Activated naive CD8-positive, alpha-beta T cell treated with anti-CD3 and anti-CD28 coated beads, Interleukin-2, amount 50 U/mL, for 24 hours (primary cell): ENCODE measurements at regions not wholly inside any gene's neighbourhood (a gene's known extent, or its start where the extent isn't known, plus 50 kb on each side); places are given as distances from the start of the nearest gene placed in this dataset.
A peak's percentile ranks its signal among the peaks of the same experiment; 100 is the strongest.

ENCODE experiments used
- ATAC-seq: fragments of 150-1000 bp; cut with Tn5 transposase; one replicate; pipeline ENCODE4 v1.10.0; 2021
- DNase-seq: peaks from one replicate; pipeline ENCODE4 v3.0.0; 2021
- H3K27ac Mint-ChIP-seq: one replicate; pipeline ENCODE4 v1.8.0; 2021; ENCODE audit warnings: mild to moderate bottlenecking, mixed read lengths
- H3K27me3 Mint-ChIP-seq: one replicate; pipeline ENCODE4 v1.8.0; 2021; ENCODE audit warnings: mixed read lengths
- H3K36me3 Mint-ChIP-seq: one replicate; pipeline ENCODE4 v1.8.0; 2021; ENCODE audit warnings: low read depth, mixed read lengths
- H3K4me1 Mint-ChIP-seq: one replicate; pipeline ENCODE4 v1.8.0; 2021; ENCODE audit warnings: mixed read lengths
- H3K4me3 Mint-ChIP-seq: one replicate; pipeline ENCODE4 v1.8.0; 2021; ENCODE audit warnings: mild to moderate bottlenecking, moderate library complexity, mixed read lengths
- H3K9me3 Mint-ChIP-seq: one replicate; pipeline ENCODE4 v1.8.0; 2021; ENCODE audit warnings: mixed read lengths

DNA sequence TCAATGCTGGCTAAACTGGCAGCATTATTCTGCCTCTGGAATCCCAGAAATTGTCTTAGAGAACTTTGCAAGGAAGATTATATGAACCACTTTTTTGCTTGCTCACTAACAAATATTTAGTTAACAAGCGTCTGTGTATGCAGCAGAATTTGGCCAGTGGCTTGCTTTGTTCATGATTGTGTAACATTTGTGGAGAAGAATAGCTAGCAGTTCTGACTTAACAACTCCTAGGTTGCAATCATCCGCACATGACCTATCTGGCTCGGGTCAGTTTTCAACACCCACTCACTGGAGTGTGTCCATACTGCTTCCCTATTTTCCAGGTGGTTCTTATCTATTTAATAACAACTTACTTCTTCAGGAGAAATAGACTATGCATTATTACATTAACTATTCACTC, 98.5 kb downstream of the SNX18 start:
- DNase-seq = no peak

DNA sequence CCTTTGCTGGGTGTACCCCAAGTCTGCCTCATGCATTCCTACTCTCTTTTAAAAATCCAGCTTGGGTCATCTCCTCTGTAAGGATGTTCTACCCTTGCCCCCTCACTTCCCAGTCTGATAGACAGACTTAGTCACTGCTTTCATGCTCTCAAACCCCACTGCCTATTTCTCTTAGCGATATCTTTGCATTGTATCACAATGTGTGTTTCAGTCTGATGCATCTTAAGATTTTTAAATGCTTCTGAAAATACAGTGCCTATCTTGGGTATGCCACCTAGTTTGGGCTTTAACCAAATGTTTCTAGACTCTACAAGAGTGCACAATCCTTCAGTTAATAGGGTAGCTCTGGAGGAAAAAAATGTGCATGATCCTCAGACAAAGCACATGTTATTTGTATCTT, 97.8 kb downstream of the SNX18 start:
- Mint-ChIP-seq H3K36me3 (no peaks in the 10 kb centered on the region), H3K27me3 (no peaks in the 10 kb centered on the region), H3K4me3 (no peak overlapping the region), H3K9me3 (peaks cover 5% of the 10 kb centered on the region), H3K4me1 (peaks cover 16% of the 10 kb centered on the region), H3K27ac (no peak overlapping the region)
- DNase-seq = no peak
- no peak for ATAC-seq

More for the DNA sequence above, 98.5 kb downstream of the SNX18 start:
- ATAC-seq = no peak
- no peak overlapping the region for H3K27ac Mint-ChIP-seq
- H3K36me3 Mint-ChIP-seq = no peaks in the 10 kb centered on the region
- peaks cover 10% of the 10 kb centered on the region for H3K4me1 Mint-ChIP-seq
- no peaks in the 10 kb centered on the region for H3K27me3 Mint-ChIP-seq
- H3K9me3 Mint-ChIP-seq = peaks cover 5% of the 10 kb centered on the region
- H3K4me3 Mint-ChIP-seq = no peak overlapping the region

DNA sequence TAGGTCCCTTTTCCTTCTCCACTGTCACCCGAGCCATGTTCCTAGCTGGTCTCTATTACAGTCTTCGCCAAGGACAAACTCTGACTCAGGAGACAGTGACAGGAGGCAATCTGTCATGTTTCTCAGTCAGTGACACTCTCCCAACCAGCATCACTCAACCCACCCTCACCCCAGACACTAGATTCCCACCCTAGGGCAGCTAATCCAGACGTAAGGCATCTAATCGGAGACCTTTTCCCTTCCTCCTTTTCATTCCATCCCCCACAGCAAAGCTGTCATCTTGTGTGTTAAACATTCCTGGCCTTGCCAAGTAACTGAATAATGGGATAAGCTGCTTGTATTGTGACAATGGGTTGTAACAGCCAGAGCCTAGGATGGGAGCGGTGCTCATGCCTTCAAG, 95.2 kb downstream of the SNX18 start:
- Mint-ChIP-seq H3K36me3 (no peaks in the 10 kb centered on the region), H3K4me3 (no peak overlapping the region), H3K27ac (no peak overlapping the region), H3K9me3 (peaks cover 7% of the 10 kb centered on the region), H3K4me1 (peaks cover 25% of the 10 kb centered on the region), H3K27me3 (no peaks in the 10 kb centered on the region)
- no peak for ATAC-seq
- DNase-seq = no peak

DNA sequence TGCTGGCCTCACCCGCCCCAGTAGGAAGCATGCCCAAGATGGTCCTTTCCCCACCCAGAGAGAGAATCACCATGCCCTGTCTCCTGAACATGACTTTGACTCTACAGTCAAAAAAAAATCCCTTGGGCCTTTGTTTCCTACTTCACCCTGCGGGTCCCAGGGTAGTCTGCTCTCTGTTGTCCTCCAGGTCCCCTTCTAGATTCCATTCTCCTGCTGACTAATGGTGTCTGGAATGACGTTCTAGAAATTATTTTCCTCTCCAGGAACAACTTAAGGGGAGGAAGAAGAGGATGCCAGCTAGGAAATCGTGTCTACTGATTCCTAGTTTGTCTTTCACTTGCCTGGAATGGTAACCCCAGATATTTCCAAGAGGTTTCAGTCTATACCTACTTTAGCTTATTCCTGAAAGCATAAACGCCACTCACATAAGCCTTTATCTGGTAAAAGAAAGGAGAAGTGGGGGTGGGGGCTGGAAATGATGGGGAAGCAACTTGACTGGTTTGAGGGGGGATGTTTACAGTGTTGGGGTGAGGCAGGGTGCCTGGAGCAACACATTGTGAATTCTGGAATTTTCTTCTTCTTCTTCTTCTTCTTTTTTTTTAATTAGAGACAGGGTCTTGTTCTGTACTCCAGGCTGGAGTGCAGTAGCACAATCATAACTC, 93.9 kb downstream of the SNX18 start:
- Mint-ChIP-seq H3K4me3 (no peak overlapping the region), H3K9me3 (peaks cover 7% of the 10 kb centered on the region), H3K36me3 (no peaks in the 10 kb centered on the region), H3K4me1 (peaks cover 23% of the 10 kb centered on the region), H3K27me3 (no peaks in the 10 kb centered on the region), H3K27ac (no peak overlapping the region)
- DNase-seq = no peak
- ATAC-seq = no peak

DNA sequence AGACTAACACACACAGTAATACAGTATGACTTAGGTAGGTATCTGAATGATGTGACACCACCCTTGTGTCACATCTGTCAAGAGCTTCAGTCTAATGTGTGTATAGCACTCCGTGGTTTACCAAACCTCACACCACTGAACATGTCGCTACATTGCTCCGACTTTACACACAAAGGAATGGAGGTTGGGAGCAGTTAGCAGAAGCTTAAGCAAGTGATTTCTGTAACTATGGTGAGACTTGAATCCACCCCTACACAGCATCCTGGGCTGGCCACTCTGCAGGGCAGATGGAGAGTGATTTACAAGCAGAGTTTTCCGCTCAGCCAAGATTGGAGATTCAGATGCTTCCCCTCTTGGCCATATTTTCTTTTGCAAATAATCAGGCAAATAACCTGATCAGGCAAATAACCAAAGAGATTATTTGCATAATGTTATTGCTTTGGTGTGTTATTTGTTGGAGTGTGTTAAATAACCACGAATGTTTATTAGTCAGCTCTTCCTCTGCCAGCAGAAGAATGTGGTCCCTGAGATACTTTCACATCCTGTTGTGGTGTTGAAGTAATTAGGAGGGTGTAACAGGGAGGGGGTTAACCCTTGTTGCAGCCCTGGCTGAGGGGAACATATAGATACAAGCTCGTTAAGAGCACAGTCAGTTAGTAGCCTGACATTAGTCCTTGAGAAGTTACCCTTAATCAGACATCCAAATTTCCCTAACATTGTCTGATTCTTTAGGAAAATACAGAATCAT, 92.8 kb downstream of the SNX18 start:
- peaks cover 23% of the 10 kb centered on the region for H3K4me1 Mint-ChIP-seq
- peak; percentile 10 for DNase-seq
- peak; percentile 95 for ATAC-seq
- H3K27ac Mint-ChIP-seq = peak overlapping the region; percentile 53
- H3K9me3 Mint-ChIP-seq = peaks cover 7% of the 10 kb centered on the region
- H3K27me3 Mint-ChIP-seq = no peaks in the 10 kb centered on the region
- no peaks in the 10 kb centered on the region for H3K36me3 Mint-ChIP-seq
- no peak overlapping the region for H3K4me3 Mint-ChIP-seq

DNA sequence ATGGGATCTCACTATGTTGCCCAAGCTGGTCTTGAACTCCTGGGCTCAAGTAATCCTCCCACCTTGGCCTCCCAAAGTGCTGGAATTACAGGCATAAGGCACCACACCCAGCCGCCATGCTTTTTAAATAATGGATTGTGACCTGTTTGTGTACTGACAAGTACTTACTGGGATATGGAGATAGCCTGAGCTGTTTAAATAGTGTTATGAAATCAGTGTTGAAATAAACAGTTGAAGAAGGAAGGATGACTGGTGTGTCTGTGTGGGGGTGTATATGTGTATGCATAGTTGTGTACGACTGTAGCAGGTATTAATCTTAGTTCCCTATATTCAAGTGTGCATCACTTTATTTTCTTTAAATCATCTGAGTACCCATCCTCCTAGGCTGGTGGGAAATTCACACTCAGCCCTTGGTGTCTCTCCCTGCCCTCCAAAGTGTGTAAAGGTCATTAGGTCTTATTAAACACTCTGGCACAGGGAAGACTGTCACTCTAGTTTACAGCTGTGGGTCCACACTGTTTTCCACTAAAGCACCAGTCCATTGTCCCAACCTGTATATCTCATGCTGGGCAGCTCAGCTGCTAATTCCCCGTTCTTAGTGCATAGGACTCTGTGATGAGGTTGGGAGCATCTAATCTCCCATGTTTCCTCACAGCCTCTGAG, 91.0 kb downstream of the SNX18 start:
- no peaks in the 10 kb centered on the region for H3K27me3 Mint-ChIP-seq
- peaks cover 23% of the 10 kb centered on the region for H3K4me1 Mint-ChIP-seq

DNA sequence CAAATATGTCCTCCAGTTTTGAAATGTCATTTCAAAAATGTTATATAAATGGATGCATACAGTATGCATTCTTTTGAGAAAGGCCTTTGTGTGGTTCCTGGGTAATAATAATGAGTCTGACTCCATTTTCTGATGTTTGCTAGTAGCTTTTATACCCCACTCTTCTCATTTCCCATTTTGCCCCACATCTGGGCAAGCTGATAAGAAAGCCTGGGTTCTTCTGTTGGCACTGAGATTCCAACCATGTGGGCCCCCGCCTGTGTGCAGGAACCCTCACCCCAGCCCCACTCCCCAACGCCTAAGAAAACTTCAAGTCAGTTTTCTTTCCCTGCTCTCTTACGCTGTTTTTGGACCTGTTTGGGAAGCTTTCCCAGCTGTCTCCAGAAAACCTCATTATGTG, 89.4 kb downstream of the SNX18 start:
- DNase-seq (no peak), ATAC-seq (no peak)
- Mint-ChIP-seq H3K27ac (no peak overlapping the region), H3K4me3 (no peak overlapping the region), H3K36me3 (no peaks in the 10 kb centered on the region), H3K4me1 (peaks cover 23% of the 10 kb centered on the region), H3K9me3 (peaks cover 7% of the 10 kb centered on the region), H3K27me3 (no peaks in the 10 kb centered on the region)

More for the DNA sequence above, 91.0 kb downstream of the SNX18 start:
- no peak overlapping the region for H3K27ac Mint-ChIP-seq
- peaks cover 7% of the 10 kb centered on the region for H3K9me3 Mint-ChIP-seq
- ATAC-seq (no peak), DNase-seq (no peak)
- H3K4me3 Mint-ChIP-seq = no peak overlapping the region
- no peaks in the 10 kb centered on the region for H3K36me3 Mint-ChIP-seq

DNA sequence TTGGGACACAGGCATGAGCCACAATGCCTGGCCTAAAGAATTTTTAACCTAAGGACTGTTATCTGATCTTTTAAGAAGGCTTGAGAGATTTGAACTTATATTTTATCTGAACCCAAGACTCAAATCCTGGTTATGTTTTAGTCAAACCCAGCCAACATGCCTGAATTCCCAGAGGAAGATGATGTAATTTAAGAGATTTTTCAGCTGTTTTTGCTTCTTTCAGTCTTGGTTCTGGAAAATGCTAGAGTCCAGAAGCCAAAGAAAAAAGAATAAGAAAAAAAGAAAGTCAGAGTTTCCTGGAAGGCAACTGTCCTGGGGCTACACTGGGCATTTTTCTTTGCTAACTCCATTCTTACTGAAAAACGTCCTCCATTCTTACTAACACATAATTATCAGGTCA, 85.8 kb downstream of the SNX18 start:
- H3K4me1 Mint-ChIP-seq = no peaks in the 10 kb centered on the region
- no peak for ATAC-seq
- no peak overlapping the region for H3K4me3 Mint-ChIP-seq
- no peaks in the 10 kb centered on the region for H3K36me3 Mint-ChIP-seq
- no peaks in the 10 kb centered on the region for H3K27me3 Mint-ChIP-seq
- no peak overlapping the region for H3K27ac Mint-ChIP-seq
- no peak for DNase-seq
- H3K9me3 Mint-ChIP-seq = peaks cover 12% of the 10 kb centered on the region

DNA sequence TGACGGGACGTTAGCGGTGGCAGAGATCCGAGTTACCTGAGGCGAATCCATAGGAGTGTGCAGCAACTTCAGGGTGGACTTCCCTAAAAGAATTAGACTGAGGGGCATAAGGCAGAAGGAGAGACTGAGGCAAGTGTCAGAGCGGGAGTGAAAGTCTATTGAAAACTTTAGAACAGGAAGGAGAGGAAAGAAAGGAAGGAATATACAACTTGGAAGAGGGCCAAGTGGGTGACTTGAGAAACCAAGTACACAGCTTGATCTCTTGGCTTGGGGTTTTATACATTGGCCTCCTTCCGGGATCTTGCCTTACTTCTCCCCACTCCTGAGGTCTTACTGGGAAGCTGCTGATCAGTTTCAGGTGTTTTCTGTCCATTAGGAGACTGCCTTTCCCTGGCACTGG, 84.9 kb downstream of the SNX18 start:
- H3K4me3 Mint-ChIP-seq = no peak overlapping the region
- no peaks in the 10 kb centered on the region for H3K27me3 Mint-ChIP-seq
- peaks cover 4% of the 10 kb centered on the region for H3K36me3 Mint-ChIP-seq
- DNase-seq (no peak), ATAC-seq (no peak)
- H3K27ac Mint-ChIP-seq = no peak overlapping the region
- H3K4me1 Mint-ChIP-seq = no peaks in the 10 kb centered on the region
- H3K9me3 Mint-ChIP-seq = peaks cover 20% of the 10 kb centered on the region

DNA sequence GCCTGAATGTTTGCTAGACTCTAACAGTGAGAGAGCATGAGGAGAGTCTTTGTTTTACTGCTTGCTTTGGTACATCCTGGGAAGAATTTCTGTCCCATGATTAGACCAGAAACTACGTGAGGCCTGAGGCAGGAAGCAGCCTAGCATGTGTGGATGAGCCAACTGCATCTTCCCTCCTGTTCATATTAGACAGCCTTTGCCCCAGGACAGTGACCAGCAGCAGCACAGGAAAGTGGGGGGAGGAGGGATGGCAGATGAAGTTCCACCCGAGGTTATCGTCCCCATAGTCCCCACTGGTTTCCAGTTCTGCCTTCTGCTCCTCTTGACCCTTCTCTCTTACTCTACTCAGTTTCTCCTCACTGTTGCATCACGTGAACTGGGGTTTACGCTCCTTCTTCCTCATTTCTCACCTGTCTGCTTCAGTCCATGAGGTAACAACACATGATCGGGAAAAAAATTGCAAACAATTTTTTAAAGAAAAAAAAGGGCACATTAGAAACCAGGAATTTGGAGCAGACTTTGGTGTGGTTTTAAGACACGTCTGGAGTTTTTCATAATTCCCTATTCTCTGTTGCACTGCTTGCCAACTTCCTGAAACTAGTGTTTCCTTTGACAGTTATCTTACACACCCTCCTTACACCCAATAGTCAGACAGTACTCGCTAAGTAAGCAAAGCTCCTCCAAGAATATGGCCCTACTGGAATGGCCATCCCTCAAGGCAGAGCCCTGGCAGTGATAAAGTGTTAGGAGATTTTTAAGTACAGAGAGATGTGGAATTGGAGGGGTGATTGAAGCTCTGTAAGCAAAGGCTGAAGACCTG, 84.1 kb downstream of the SNX18 start:
- H3K27me3 Mint-ChIP-seq = no peaks in the 10 kb centered on the region
- H3K4me3 Mint-ChIP-seq = no peak overlapping the region
- DNase-seq = no peak
- H3K36me3 Mint-ChIP-seq = peaks cover 10% of the 10 kb centered on the region
- no peaks in the 10 kb centered on the region for H3K4me1 Mint-ChIP-seq
- H3K27ac Mint-ChIP-seq = no peak overlapping the region
- no peak for ATAC-seq
- peaks cover 29% of the 10 kb centered on the region for H3K9me3 Mint-ChIP-seq
